Large intestine (tissue), 3 donors: ENCODE measurements at regions not wholly inside any gene's neighbourhood (a gene's known extent, or its start where the extent isn't known, plus 50 kb on each side); places are given as distances from the start of the nearest gene placed in this dataset.

Source experiments
- DNase-seq, 2 donors: peaks; one replicate each; pipeline versions ENCODE4 v3.0.0 to v3.0.0-alpha.2; 2013
- H3K27ac ChIP-seq: one replicate; pipeline ENCODE4 v1.5.1; 2013; ENCODE audit warnings: low read length
- H3K27me3 ChIP-seq: 2 replicates; pipeline ENCODE4 v1.6.1; 2013; ENCODE audit warnings: low read length; ENCODE audit not compliant: control insufficient read depth, insufficient read depth
- H3K36me3 ChIP-seq: 2 replicates; pipeline ENCODE4 v1.6.1; 2013; ENCODE audit warnings: low read length; ENCODE audit not compliant: control insufficient read depth, insufficient read depth
- H3K4me1 ChIP-seq: one replicate; pipeline ENCODE4 v1.6.1; 2013; ENCODE audit warnings: low read length; ENCODE audit not compliant: control insufficient read depth, insufficient read depth
- H3K4me3 ChIP-seq: one replicate; pipeline ENCODE4 v1.5.1; 2013; ENCODE audit warnings: low read length
- H3K9me3 ChIP-seq: one replicate; pipeline ENCODE4 v1.6.1; 2013; ENCODE audit warnings: mild to moderate bottlenecking, low read depth, low read length, moderate library complexity; ENCODE audit not compliant: control insufficient read depth
- WGBS: methylation state at CpG from one replicate; pipeline ENCODE4 v1.1.5; 2013; ENCODE audit warnings: low lambda C conversion rate; ENCODE audit not compliant: insufficient coverage; 5-methylcytosine and 5-hydroxymethylcytosine counted together

DNA sequence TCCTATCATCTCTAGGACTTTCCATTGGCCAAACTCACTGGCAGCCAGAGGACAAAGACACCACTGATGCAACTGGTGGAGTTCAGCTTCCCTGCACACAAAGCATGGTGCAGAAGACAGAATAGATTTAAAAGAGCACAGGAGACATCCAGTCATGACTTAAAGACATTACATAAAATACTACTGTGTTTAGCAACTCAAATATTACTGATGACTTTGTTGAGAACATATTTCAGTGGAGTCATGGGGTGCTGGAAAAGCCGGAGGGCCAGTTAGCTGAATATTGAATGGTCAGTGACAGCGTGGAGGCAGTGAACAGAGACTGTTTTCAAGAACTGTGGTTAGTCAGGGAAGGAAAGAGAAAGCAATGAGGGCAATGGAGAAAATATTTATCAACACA is 296.3 kb upstream of the NRP1 start:
- Histone ChIP-seq H3K4me1 (no peaks in the 10 kb centered on the region), H3K4me3 (no peak overlapping the region), H3K36me3 (no peaks in the 10 kb centered on the region), H3K27ac (no peak overlapping the region), H3K27me3 (peaks cover 2% of the 10 kb centered on the region), H3K9me3 (no peaks in the 10 kb centered on the region)
- 93% methylated on average over 2 of the region's 2 CpGs for WGBS
- DNase-seq = no peak

DNA sequence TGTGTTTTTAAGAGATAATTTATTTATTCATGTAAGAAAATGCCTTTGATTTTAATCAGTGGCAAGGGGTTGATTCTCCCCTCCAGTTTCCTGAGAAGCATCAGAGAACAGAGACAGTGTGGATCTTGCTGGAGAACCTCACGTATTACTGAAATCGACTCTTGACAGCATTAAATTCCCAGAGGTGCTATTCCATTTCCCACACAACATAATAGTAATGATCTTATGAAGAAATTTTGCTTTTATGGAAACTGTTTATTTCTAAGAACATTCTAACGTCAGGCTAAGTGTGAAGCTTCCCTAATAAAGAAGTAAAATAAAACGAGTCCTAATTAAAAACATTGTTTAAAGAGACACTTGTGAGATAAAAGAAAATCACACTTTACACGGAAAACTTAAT is 293.1 kb upstream of the NRP1 start:
- 94% methylated on average over 2 of the region's 5 CpGs for WGBS

DNA sequence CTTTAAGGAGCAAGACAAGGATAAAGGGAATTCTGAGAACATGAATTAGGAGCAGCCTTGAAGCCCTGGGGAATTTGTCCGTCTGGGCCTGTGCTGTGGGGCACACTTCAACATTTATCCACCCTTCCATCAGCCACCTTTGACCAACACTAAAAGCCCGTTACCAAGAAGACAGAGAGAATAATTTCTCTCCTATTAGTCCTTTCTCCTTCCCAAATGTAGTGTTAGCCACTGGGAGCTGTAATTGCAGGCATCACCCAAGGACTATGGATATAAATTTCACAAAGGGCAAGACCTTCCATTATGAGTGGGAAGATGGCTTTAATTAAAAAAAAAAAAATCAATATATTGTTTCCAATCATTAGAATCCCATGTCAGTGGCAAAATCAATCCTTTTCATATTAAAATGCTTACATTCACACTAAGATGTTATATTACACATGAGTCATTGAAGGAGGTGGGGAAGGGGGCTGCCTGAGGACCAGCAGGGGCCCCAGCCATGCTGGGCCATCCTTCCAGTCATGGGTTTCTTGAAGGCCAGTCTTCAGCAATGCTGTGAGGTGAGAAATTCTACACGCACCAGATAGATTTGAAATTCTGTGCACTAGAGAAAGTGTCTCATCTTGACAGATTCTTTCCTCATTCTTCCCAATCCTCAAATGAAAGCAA is 292.5 kb upstream of the NRP1 start:
- no peak for DNase-seq
- peaks cover 2% of the 10 kb centered on the region for H3K27me3 ChIP-seq
- no peak overlapping the region for H3K27ac ChIP-seq
- no peaks in the 10 kb centered on the region for H3K4me1 ChIP-seq
- H3K36me3 ChIP-seq = no peaks in the 10 kb centered on the region
- no peak overlapping the region for H3K4me3 ChIP-seq
- no peaks in the 10 kb centered on the region for H3K9me3 ChIP-seq
- WGBS = no CpG with 5 or more reads among the region's 3 CpGs

More for the DNA sequence above, 293.1 kb upstream of the NRP1 start:
- H3K4me3 ChIP-seq = no peak overlapping the region
- no peak overlapping the region for H3K27ac ChIP-seq
- H3K9me3 ChIP-seq = no peaks in the 10 kb centered on the region
- no peaks in the 10 kb centered on the region for H3K36me3 ChIP-seq
- DNase-seq = no peak
- no peaks in the 10 kb centered on the region for H3K4me1 ChIP-seq
- peaks cover 2% of the 10 kb centered on the region for H3K27me3 ChIP-seq

DNA sequence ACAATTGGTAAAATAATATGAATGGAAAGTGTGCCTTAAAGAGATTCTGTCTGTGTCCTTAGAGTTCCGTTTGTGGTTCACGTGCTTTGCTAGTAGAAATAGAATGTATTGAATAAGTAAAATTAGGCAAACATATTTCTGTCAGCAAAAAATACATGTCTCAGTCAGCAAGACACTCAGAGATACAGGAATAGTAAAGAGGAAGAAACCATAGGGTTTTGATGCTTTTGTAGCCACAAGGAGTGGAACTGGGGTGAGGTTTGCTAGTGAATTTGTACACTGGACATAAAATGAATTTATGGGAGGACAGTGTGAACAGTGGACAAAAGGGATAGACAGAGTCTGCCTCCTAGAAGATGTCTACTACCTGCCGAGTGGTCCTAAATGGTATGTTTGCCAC is 289.2 kb upstream of the NRP1 start:
- Histone ChIP-seq H3K27ac (no peak overlapping the region), H3K4me3 (no peak overlapping the region), H3K36me3 (no peaks in the 10 kb centered on the region), H3K9me3 (no peaks in the 10 kb centered on the region), H3K4me1 (no peaks in the 10 kb centered on the region), H3K27me3 (no peaks in the 10 kb centered on the region)
- no peak for DNase-seq
- 100% methylated on average over 1 of the region's 3 CpGs for WGBS

DNA sequence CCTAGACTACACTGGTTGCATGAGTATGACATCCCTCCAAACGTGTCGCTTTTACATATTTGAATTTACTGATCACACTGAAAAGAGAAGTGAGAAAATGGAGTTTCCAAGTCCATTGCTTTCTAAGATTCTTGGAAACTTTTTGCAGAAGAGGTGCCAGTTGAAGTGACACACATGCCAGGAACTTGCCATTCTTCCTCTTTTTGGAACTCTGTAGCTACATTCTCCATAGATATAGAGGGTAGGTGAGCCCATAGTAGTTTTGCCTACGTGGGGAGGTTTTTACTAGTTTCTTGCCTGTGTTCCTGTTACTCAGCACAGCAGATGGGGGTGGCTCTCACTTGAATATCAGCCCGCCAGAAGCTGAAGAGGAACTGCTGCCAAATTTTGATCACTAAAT is 286.6 kb upstream of the NRP1 start:
- H3K9me3 ChIP-seq = no peaks in the 10 kb centered on the region
- DNase-seq = no peak
- H3K4me1 ChIP-seq = no peaks in the 10 kb centered on the region
- H3K4me3 ChIP-seq = no peak overlapping the region
- no peaks in the 10 kb centered on the region for H3K36me3 ChIP-seq
- H3K27ac ChIP-seq = no peak overlapping the region
- no CpG with 5 or more reads among the region's 4 CpGs for WGBS
- no peaks in the 10 kb centered on the region for H3K27me3 ChIP-seq

DNA sequence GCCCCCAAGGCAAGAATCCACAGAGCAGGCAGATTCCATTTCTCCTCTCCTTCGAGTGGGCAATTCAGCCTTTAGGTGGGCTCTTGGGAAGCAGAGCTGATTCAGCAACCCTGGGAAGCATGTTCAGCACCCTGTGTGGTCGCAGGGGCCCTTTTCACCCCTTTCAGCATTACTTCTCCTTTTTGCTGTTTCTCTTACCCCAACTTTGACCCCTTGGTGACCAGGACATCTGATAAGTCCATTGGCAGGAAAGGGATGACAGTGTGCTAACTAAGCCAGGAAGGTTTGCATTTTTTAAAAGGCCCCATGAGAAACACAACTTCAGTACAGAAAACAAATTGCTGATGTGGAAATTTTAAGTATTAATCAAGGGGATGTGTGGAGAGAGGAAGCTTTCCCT is 283.7 kb upstream of the NRP1 start:
- H3K9me3 ChIP-seq = no peaks in the 10 kb centered on the region
- H3K4me3 ChIP-seq = no peak overlapping the region
- H3K27me3 ChIP-seq = no peaks in the 10 kb centered on the region
- H3K27ac ChIP-seq = no peak overlapping the region
- WGBS = no CpG with 5 or more reads among the region's 2 CpGs
- H3K36me3 ChIP-seq = no peaks in the 10 kb centered on the region
- DNase-seq = no peak
- no peaks in the 10 kb centered on the region for H3K4me1 ChIP-seq

DNA sequence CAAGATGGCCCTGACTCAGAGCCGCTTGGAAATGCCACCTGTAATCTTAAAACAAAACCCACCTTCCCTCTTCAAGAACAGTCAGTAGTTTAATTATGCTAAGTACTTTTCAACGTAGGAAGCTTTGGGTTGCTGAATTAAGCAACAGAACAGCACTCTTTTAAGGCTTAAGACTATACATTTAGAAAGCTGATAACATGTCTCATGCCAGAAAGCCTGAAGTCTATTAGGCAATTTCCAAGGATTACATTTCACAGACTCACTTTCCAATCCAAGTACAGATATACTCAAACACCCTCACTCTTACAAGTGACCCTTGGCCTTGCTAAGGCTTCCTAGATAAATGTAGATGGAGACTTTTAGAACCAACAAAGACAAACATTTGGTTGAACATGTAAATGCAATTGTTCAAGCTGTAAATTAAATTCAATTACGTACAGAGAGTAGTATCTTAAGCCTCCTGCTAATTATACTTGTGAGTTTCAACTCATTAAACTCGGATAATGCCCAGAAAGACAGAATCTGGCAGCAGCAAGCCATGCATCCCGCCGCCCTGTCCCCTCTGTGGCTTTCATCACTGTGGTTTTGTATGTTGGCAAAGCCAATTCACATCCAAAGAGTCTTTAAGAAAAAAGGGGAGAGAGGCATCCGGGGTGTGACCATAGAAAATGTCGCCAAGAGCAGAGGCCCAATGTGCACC is 283.1 kb upstream of the NRP1 start:
- no peaks in the 10 kb centered on the region for H3K36me3 ChIP-seq
- no peaks in the 10 kb centered on the region for H3K27me3 ChIP-seq
- no peak overlapping the region for H3K4me3 ChIP-seq
- H3K27ac ChIP-seq = no peak overlapping the region
- no CpG with 5 or more reads among the region's 8 CpGs for WGBS
- no peaks in the 10 kb centered on the region for H3K4me1 ChIP-seq
- no peak for DNase-seq
- H3K9me3 ChIP-seq = no peaks in the 10 kb centered on the region

DNA sequence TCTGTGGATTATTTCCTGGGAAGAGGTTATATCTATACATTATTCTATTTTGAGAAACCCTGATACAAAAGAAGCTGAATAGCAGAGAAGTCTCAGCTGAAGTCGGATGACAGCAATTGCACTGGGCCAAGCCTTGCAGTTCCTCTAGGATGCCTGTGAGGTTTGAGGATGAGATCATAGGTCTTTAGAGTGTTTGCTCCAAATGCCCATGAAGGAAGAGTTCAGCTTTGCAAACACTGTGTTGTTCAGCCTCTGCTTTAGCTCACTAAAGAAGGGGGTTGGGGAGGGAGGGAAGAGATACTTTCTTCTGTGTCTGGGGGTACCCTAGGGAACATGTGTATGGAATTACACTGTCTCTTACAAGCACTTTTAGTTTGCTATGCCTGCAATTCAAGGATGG is 282.5 kb upstream of the NRP1 start:
- H3K36me3 ChIP-seq = no peaks in the 10 kb centered on the region
- no peaks in the 10 kb centered on the region for H3K27me3 ChIP-seq
- no peak overlapping the region for H3K4me3 ChIP-seq
- H3K9me3 ChIP-seq = no peaks in the 10 kb centered on the region
- DNase-seq = no peak
- no peak overlapping the region for H3K27ac ChIP-seq
- no peaks in the 10 kb centered on the region for H3K4me1 ChIP-seq
- WGBS = no CpG with 5 or more reads among the region's 1 CpG

DNA sequence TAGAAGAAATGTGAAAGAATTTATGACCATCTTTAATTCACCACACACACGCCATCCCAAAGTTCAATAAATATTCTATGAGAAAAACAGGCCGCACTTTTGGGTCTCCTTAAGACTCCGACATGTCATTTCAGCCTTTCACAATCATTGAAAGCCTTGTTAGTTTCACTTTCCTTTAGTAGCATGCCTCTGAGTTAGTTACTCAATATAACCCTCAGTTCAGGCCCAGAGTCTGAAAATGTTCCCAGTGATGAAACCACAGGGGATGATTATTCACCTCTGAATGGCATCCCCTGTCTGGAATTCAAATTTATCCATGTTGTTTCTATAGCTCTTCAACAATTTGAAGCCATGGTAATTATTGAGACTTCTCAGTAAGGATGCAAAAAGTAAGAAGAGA is 278.1 kb upstream of the NRP1 start:
- WGBS = 94% methylated on average over 3 of the region's 3 CpGs

DNA sequence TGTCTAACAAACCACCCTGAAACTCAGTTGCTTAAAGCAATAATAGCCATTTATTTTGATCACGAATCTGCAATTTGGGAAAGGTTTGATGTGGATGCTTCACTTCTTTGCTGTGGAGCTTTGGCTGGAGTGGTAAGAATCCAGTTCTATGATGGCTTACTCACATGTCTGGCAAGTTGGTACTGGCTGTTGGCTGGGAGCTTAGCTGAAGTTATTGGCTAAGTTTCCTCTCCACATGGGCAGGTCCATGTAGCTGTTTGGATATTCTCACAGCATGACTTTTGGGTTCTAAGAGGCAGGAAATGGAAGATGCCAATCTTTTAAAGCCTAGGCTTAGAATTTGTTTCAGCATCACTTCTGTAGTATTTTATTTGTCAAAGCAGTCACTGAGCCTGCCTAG is 277.6 kb upstream of the NRP1 start:
- no peak for DNase-seq
- Histone ChIP-seq H3K36me3 (no peaks in the 10 kb centered on the region), H3K27ac (no peak overlapping the region), H3K4me1 (no peaks in the 10 kb centered on the region), H3K27me3 (no peaks in the 10 kb centered on the region), H3K4me3 (no peak overlapping the region), H3K9me3 (no peaks in the 10 kb centered on the region)
- 80% methylated on average over 1 of the region's 1 CpG for WGBS

More for the DNA sequence above, 278.1 kb upstream of the NRP1 start:
- peak in 1 of 2 donors; percentile 38 for DNase-seq
- Histone ChIP-seq H3K27ac (no peak overlapping the region), H3K4me1 (no peaks in the 10 kb centered on the region), H3K4me3 (no peak overlapping the region), H3K27me3 (no peaks in the 10 kb centered on the region), H3K36me3 (no peaks in the 10 kb centered on the region), H3K9me3 (no peaks in the 10 kb centered on the region)

DNA sequence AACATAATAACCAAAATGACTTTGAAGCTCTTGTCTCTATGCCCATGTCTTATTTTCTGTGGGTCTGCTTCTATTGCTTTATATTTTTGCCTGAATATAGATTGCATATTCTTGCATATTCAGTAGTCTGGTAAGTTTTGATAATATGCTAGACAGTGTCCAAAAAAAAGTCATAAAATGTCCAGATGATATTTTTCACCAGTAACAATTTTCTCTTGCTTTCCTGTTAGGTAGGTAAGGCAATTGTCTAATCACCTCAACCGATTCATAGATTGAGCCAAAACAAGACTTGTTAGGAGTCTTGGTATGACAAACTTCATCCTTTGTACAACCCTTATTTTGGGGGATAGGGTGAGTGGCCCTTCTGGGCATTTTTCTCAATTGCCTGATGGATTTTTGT is 277.0 kb upstream of the NRP1 start:
- DNase-seq = no peak
- H3K4me1 ChIP-seq = no peaks in the 10 kb centered on the region
- no peaks in the 10 kb centered on the region for H3K9me3 ChIP-seq
- no peaks in the 10 kb centered on the region for H3K36me3 ChIP-seq
- no peak overlapping the region for H3K4me3 ChIP-seq
- no peaks in the 10 kb centered on the region for H3K27me3 ChIP-seq
- no peak overlapping the region for H3K27ac ChIP-seq
- WGBS = no CpG with 5 or more reads among the region's 1 CpG
